ENCODE measurements at regions not wholly inside any gene's neighbourhood (a gene's known extent, or its start where the extent isn't known, plus 50 kb on each side); places are given as distances from the start of the nearest gene placed in this dataset.

GRCh38 chr15:67013696-67014095, 51.7 kb upstream of the SMAD3 start:
- Mint-ChIP-seq H3K36me3 (ENCODE audit: low read depth) (no peaks in the 10 kb centered on the region), H3K27ac (no peak overlapping the region), H3K27me3 (ENCODE audit: low read depth) (peaks cover 12% of the 10 kb centered on the region), H3K9me3 (ENCODE audit: insufficient read depth) (no peaks in the 10 kb centered on the region), H3K4me1 (ENCODE audit: low read depth) (peaks cover 15% of the 10 kb centered on the region), H3K4me3 (no peak overlapping the region)
- CTCF ChIA-PET, result no interaction called here
- ATAC-seq (no peak), DNase-seq (peak; percentile 12)
- POLR2A ChIA-PET, result no interaction called here
